HG02798 (cell line): ENCODE measurements at regions not wholly inside any gene's neighbourhood (a gene's known extent, or its start where the extent isn't known, plus 50 kb on each side); places are given as distances from the start of the nearest gene placed in this dataset.

ENCODE experiments used
- ATAC-seq: cut with Tn5 transposase; IDR thresholded peaks from one replicate; pipeline ENCODE4 v1.9.1; 2021; ENCODE audit warnings: mild to moderate bottlenecking; ENCODE audit not compliant: unreplicated experiment, poor library complexity

DNA sequence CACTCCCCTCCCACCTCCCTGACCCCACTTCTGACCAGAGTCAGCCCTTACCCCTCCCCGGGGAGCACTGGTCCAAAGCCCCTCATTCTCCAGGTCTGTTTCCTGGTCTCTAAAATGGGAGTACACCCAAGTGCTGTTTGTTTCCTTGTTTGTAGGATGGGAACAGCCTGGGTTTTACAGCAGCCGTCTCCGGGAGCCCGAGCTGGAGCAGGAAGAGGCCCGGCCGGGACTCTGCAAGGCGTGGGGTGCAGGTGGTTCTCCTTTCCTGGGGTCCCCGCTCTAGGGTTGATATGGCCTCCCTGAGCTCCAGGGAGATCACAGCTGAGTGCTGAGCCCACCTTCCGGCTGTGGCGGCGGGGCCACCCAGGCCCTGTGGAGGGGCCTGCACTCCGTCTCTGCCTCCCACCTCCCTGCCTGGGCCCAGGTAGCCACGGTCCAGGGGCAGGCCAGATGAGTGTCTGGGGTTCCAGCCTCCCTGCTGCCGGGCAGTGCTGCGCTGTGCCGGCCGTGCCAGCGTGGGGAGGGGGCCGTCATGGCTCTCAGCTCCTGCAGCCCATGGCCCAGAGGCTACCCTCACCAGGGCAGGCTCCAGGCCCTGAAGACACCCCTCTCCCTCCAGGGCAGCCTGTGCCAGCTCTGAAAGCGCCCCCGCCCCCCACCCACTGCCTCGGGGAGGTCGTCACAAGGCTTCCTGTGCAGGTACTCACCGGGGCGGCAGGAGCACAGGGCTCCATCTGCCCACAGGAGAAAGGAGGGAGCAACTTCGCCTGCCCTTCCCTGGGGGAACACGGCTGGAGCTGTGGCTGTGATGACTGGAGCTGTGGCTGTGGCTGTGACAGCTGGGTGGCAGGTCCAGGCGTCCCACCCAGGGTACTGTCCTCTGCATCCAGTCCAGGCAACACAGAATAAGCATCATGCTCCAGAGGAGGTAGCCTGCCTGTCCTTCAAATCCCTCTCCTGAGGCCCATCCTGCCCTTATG is 98.8 kb downstream of the ADRA2C start:
- ATAC-seq, result no peak

DNA sequence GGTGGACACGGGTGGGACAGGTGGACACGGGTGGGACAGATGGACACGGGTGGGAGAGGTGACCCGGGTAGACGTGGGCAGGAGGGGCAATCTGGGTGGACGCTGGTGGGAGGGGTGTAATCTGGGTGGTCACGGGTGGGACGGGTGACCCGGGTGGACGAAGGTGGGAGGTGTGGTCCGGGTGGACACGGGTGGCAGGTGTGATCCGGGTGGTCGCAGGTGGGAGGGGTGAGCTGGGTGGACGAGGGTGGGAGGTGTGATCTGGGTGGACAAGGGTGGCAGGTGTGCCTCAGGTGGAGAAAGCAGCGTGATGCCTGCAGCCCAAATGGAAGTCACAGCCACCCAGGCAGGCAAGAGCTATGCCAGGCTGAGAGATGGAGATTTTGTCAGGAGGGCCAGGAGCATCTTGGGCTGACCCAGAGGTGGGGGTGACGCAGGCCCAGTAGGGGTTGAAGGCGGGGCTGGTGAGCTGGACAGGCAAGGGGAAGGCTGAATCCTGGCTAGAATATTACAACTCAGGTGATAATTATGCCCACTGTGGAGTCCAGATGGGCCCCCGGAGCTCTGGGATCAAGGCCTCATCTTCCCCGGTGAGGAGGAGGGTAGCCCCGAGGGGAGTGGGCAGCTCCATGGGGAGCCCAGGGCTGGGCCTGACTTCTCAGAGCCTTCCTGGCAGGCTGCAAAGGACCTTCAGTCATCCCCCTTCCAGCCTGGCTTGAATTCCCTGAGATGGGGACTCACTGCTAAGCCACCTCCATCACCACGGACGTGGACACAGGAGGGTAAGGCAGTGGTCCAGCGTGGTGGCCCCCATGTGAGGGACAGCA is 100.0 kb downstream of the ADRA2C start:
- ATAC-seq, result no peak

DNA sequence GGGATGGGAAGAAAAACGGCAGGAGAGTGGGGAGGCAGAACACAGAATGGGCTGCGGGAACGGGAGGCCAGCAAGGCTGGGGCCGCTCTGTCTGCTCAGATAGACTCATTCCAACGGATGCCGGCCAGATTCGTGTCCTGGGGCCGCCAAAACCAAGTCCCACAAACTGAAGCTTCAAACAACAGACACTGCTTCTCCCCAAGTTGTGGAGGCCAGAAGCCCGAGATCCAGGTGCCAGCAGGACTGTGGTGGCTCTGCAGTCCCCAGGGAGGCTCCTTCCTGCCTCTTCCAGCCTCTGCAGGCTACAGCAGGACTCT is 100.6 kb downstream of the ADRA2C start:
- no peak for ATAC-seq

DNA sequence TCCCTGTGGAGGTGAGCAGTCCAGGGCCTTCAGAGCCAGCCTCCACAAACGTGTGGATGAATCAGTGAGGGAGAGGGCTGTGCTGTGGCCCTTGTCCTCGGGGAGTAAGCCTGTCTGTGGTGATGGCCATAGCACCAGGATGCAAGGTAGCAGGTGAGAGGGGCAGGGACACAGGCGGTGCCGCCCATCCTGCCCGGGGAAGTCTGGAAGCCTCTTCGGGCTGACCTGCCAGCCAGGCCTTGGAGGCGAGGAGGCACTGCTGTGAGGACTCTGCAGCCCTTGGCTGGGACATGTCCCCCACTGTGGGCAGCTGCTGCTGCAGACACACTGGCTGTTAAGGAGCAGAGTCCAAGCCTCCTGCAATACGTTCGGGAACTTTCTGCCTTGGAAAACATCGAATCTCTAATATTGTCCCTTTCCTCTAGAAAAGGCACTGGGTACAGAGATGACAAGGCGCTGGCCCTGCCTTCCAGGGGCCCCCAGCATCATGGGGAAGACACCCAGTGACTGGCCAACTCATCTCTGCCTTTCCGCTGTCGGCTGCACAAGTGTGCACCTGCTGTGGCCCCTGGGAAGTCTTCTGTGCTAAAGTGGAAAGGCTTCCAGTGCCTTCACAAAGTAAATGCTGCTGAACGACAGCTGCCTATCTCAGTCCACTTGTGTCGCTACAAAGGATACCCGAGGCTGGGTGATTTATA is 101.4 kb downstream of the ADRA2C start:
- ATAC-seq, result no peak

DNA sequence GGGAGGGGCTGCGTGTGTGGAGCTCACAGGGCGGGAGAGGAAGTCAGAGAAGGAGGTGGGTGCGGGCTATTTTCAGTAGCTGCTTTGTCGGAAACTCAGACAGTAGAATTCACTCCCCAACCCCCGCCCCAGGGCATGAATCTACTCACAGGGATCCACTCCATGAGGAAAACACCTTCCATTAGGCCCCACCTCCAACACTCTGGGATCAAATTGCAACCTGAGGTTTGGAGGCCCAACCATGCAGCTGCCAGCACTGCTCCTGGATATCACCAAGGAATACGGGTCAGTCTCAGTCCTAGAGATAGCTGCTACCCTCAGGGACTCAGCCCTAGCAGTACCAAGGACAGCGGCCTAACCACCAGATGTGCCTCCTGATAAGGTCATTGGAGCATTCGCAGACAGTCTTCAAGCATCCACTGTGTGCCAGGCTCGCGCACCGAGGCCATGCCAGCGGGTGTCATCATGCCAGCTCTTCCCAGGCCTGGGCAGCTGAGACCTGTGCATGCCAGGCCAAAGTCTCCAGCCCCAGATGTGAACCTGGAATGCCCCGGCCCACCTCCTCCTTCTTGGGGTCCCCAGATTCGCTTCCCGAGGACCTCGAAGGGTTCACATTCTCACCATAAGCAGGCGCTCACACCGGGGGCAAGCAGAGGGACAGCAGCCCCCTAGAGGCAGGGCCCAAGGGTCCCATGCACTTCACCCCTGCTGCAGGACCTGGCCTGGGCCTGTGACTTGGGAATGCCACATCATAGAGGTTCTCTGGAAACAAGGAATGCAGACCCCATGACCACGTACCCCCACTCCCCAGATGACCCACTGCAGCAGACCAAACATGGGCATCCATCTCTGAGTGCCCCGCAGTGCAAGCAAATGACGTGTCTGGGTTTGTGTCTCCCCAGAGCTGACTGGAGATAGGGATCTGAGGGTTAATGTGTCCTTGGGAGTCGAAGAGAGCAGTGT is 102.3 kb downstream of the ADRA2C start:
- no peak for ATAC-seq

DNA sequence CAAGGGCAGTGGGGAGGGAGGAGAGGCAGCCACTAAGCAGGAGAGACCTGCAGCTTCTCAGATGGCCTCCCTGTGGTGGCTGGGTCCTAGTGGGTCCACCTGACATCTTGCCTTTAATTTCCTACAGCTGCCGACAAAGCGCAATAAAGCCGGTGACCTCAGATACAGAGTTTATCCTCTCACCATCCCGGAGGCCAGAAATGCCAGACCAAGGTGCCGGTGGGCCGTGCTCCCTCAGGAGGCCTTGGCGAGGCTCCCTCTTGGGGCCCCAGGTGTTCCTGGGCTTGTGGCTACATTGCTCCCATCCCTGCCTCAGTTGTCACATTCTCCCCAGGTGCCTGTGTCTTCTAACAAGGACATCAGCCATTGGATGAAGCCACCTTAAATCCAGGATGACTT is 103.0 kb downstream of the ADRA2C start:
- ATAC-seq, result no peak

DNA sequence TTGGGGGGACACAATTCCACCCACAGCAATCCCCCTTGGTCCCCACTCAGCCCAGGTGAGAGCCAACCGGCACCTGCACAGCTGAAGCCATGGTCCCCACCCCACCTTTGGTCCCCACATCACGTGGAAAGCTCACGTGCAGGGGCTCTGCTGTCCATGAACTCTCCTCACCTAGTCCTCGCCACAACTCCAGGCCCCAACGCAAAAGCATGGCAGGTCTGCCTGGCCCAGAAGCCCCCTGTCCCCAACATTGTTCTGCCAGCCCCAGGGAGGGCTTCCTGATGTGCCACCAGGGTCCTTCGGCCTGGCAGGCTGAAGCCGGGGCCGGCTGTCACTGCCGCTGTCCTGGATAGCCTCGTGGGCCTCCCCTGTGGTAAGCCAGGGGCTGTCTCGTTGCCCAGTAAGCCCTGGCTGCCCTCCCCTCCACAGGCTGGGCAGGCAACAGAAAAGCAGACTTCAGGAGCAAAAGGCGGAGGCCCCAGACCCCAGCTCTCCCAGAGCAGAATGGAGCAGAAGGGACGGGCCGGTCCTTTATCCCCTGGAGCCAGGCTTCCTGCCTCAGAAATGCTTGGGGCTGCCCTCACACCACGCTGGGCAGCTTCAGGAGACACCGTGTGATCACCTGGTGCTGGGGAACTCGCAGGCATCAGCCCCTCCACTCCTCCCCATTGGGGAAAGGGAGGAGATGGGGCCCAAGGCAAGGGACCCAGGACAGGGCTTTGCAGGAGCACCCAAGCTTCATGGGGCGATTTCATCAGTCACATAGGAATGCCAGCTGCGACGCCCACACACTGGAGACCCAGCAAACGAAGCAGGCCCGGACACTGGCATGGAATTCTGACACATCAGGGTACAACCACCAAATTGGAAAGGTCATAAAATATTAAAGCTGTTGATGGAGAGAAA is 103.7 kb downstream of the ADRA2C start:
- no peak for ATAC-seq

DNA sequence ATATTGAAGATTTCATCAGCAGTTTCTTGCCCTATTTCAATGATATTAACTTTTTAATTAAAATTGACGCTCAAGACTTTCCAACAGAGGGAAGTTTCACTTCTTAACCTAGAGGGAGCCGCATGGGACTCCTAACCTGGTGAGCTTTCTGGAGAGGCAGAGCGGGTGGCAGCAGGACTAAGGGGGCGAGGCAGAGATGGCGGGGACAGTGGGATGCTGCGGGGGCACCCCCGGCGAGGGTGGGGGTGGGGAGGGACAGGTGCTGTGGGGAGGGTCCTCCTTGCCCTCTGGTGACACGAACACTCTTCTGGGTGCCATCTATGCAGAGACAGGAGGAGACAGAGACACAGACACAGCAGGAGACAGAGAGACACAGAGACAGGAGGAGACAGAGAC is 104.4 kb downstream of the ADRA2C start:
- no peak for ATAC-seq

DNA sequence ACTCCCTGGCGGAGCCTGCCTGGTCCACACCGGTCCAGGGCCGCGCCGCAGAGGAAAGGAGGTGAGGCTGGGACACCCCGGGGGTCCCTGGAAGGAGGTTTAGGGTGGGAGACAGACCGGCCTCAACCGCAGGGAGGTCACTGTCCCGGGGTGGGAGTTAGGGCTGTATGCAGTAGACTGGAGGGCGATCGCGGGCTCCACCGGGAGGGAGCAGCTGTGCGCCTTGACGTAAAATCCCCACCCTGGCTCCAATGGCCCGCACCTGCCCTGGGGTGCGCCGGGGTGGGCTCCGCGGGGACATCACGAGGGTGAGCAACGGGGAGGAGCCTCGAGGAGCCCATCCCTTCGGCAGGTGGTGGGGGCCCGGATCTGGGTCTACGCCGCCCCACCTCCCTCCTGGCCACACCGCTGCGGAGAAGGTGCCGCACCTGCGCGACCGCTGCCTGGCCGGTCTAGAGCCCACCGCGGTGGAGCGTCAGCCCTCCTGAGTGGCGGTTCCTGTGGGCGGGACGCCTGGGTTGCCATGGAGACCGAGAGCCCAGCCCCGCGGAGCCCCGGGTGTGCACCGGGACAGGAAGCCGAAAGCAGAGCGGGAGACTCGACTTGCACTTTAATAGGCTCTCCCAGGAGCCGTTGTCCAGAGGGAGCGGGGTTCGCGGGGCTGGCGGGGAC is 105.1 kb downstream of the ADRA2C start:
- no peak for ATAC-seq

DNA sequence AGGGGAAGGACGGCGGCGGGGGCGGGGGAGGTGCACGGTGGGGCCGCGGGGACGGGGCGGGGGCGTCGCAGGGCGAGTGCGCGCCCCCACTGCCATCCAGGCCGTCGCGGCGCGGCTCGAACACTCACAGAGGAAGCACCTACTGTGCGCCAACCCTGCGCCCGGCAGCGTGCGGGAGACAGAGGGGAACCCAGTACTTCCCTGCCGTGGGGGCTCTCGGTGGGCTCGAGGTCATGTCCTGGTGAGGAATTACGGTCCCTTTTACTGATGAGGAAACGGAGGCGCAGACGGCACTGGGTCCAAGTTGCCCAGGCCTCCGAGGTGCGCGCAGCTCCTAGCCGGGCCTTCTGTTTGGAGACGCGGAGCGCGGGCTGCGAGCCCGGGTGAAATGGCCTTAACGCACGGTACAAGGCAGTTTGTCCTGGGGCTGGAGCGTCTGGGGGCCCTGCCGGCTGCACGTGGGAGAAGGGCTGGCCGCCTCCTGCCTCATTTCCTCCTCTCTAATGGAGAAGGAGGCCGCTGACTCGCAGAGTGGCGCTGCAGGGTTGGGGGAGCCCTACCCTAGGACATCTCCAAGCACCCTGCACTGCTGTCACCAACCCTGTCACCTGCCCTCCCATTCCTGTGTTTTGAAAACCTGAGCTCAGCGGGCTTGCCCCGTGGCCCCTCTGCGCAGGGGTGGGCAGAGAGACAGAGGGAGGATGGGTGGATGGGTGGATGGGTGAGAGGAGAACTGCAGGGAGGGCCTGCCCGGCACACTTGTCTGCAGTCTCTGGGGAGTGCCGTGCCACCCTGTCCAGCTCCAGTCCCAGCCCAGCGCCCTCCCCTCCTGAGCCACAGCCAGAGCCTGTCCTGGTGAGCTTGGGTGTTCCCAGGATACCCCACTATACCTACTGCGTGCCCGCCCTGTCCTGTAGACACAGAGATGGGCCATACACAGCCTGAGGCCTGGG is 106.0 kb downstream of the ADRA2C start:
- no peak for ATAC-seq

DNA sequence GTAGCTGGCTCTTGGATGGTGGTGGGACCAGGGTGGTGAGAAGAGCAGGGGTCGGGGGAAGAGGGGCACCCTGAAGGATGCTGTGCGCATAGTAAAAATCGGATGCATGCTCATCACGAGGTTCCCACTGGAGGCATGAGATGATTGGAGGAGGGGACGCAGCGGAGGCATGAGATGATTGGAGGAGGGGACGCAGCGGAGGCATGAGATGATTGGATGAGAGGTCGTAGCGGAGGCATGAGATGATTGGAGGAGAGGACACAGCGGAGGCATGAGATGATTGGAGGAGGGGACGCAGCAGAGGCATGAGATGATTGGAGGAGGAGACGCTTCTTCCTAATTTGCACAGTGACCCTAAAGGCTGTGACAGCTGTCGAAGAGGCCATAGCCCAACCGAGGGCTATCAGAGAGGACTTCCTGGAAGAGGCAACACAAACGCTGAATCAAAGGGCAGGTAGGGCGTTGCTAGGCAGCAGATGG is 106.7 kb downstream of the ADRA2C start:
- ATAC-seq, result no peak

DNA sequence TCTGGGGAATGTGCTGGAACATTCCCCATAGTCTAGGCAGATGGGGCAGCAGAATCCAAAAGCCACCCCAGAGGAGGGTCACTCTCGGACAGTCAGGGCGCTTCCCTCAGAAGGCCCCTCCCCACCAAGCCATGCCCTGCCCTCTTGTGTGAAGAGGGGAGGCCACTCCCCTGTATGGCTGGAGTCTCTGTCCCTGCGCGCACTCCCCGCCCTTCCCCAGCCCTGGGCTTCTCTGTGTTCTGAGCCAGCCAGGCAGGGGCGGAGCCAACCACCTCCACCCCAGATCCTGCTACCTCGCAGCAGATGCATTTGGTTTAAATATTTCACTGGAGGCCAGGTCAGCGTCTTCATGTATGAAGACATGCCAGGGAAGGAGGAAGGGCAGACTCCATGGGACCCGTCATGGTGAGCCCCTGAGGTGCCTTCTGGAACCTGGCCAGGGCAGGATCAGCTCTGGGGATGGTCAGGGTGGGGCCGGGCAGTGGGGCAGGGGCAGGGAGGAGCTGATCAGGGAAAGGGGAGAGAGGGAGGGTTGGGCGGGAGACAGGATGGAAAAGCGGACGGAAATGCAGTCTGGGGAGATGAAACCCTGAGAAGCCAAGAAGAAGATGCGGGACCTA is 107.3 kb downstream of the ADRA2C start:
- ATAC-seq, result no peak

DNA sequence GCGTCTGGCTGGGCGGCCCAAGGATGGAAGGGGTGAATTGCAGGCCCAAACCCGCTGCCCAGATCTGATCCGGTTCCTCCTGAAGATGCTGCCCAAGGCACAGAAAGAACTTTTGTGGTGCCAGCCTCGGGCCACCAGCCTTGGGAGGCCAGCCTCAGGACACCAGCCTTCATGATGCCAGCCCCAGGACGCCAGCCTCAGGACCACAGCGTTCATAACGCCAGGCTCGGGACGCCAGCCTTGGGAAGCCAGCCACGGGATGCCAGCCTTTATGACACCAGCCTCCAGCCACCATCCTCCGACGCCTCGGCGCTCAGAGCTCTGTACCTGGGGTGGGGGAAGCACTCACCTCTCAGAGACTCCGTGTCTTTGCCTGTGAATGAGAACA is 107.8 kb downstream of the ADRA2C start:
- no peak for ATAC-seq

DNA sequence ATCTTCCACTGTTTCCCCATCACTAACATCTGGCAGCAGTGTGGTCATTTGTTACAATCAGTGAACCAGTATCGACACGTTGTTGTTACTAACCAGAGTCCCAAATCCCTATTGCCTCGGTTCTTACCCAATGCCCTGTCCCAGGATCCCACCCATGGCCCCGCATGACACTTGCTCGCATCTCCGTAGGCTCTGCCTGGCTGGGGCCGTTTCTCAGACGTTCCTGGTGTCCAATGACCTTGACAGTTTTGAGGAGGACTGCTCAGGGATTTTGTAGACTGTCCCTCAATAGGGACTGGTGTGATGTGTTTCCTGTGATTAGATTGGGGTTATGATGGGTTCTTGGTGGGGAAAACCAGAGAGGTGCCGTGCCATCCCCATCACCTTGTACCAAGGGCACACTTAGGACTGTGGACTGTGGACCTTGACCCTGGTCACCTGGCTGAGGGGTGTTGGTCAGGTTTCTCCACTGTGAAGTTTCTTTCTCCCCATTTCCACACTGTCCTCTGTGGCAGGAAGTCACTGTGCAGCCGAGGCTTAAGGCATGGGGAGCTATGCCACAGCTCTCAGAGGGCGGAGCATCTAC is 108.4 kb downstream of the ADRA2C start:
- no peak for ATAC-seq

DNA sequence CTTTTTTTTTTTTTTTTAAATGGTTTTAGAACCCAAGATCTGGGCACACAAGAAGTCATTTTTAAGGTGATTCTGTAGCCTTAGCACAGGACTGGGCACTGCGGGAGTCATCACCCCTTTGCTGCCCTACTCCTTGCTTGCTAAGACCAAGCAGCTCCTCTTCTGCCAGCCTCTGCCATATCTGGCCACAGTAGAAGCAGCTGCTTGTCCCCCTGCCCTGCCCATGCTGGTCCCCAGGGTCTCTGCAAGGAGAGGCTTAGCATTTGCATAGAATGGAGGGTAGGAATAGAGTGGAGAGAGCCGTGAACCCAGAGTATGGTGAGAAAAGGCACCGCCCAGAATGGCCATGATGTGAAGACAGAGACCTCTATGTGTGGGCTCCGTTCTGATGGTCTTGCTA is 109.3 kb downstream of the ADRA2C start:
- ATAC-seq, result no peak
